Endothelial cell of hepatic sinusoid (primary cell): ENCODE measurements at regions not wholly inside any gene's neighbourhood (a gene's known extent, or its start where the extent isn't known, plus 50 kb on each side); places are given as distances from the start of the nearest gene placed in this dataset.

ENCODE experiments used
- in situ Hi-C: cut with HindIII; loops from 2 replicates; pipeline ENCODE4 v1.10.0; 2017; ENCODE audit warnings: low sequenced_read_pairs

GRCh38 chr7:41118486-41118885 lies 584.4 kb downstream of the INHBA start:
- in situ Hi-C loops, result no loop called here

- in situ Hi-C loops, result no loop called here
Observed at GRCh38 chr7:41117431-41117830, 585.5 kb downstream of the INHBA start.

- in situ Hi-C loops, result no loop called here
Observed at GRCh38 chr7:41116817-41117216, 586.1 kb downstream of the INHBA start.

- in situ Hi-C loops, result no loop called here
Observed at GRCh38 chr7:41116337-41116736, 586.6 kb downstream of the INHBA start.

- in situ Hi-C loops, result no loop called here
Observed at GRCh38 chr7:41114691-41115090, 588.2 kb downstream of the INHBA start.

- in situ Hi-C loops, result no loop called here
Observed at GRCh38 chr7:41114131-41114530, 588.8 kb downstream of the INHBA start.

- in situ Hi-C loops, result no loop called here
Observed at GRCh38 chr7:41113719-41114118, 589.2 kb downstream of the INHBA start.

- in situ Hi-C loops, result no loop called here
Observed at GRCh38 chr7:41110186-41110585, 592.7 kb downstream of the INHBA start.

- in situ Hi-C loops, result no loop called here
Observed at GRCh38 chr7:41108821-41109220, 594.1 kb downstream of the INHBA start.

GRCh38 chr7:41107938-41108448 lies 594.9 kb downstream of the INHBA start:
- in situ Hi-C loops, result no loop called here

- in situ Hi-C loops, result no loop called here
Observed at GRCh38 chr7:41107330-41107937, 595.5 kb downstream of the INHBA start.

- in situ Hi-C loops, result no loop called here
Observed at GRCh38 chr7:41104631-41105030, 598.3 kb downstream of the INHBA start.

- in situ Hi-C loops, result no loop called here
Observed at GRCh38 chr7:41103331-41103730, 599.6 kb downstream of the INHBA start.

- in situ Hi-C loops, result loop anchor here (5.0 kb wide), 1 partner anchor 38 kb away; no protein-coding TSS in a partner anchor
Observed at GRCh38 chr7:41098846-41099245, 604.0 kb downstream of the INHBA start.

- in situ Hi-C loops, result loop anchor here (5.0 kb wide), 1 partner anchor 39 kb away; no protein-coding TSS in a partner anchor
Observed at GRCh38 chr7:41098402-41098801, 604.5 kb downstream of the INHBA start.

- in situ Hi-C loops, result loop anchor here (5.0 kb wide), 1 partner anchor 40 kb away; no protein-coding TSS in a partner anchor
Observed at GRCh38 chr7:41097501-41097900, 605.4 kb downstream of the INHBA start.

- in situ Hi-C loops, result loop anchor here (5.0 kb wide), 1 partner anchor 40 kb away; no protein-coding TSS in a partner anchor
Observed at GRCh38 chr7:41096917-41097316, 606.0 kb downstream of the INHBA start.

GRCh38 chr7:41093141-41093540 lies 609.7 kb downstream of the INHBA start:
- in situ Hi-C loops, result no loop called here

- in situ Hi-C loops, result loop anchor here (5.0 kb wide), 1 partner anchor 78 kb away; no protein-coding TSS in a partner anchor
Observed at GRCh38 chr7:41085244-41085643, 617.6 kb downstream of the INHBA start.

- in situ Hi-C loops, result no loop called here
Observed at GRCh38 chr7:41084381-41084780, 618.5 kb downstream of the INHBA start.

GRCh38 chr7:41069635-41070034 lies 633.3 kb downstream of the INHBA start:
- in situ Hi-C loops, result no loop called here

- in situ Hi-C loops, result no loop called here
Observed at GRCh38 chr7:41067576-41067975, 635.3 kb downstream of the INHBA start.

GRCh38 chr7:41065663-41066062 lies 637.2 kb downstream of the INHBA start:
- in situ Hi-C loops, result no loop called here
